Prostate gland (tissue), 2 donors: ENCODE measurements at regions not wholly inside any gene's neighbourhood (a gene's known extent, or its start where the extent isn't known, plus 50 kb on each side); places are given as distances from the start of the nearest gene placed in this dataset.

Source experiments
- DNase-seq: peaks from one replicate; pipeline ENCODE4 v3.0.0-alpha.2; 2019; ENCODE audit warnings: low spot score
- H3K27ac ChIP-seq, 2 donors: fragments of 200-600 bp; sonication (generic); 2 replicates each; pipeline ENCODE4 v1.5.1; 2017 to 2019
- H3K27me3 ChIP-seq: fragments of 200-600 bp; sonication (generic); replicated peaks from 2 replicates; pipeline ENCODE4 v1.5.1; 2019; ENCODE audit not compliant: insufficient read depth
- H3K36me3 ChIP-seq, 2 donors: fragments of 200-600 bp; sonication (generic); 1 replicate in 1 of 2; 2 replicates in 1 of 2; pipeline versions ENCODE4 v1.5.1 to v1.8.1; 2017 to 2019
- H3K4me1 ChIP-seq: fragments of 200-600 bp; sonication (generic); replicated peaks from 2 replicates; pipeline ENCODE4 v1.5.1; 2019
- H3K4me3 ChIP-seq, 2 donors: fragments of 200-600 bp; sonication (generic); 2 replicates each; pipeline ENCODE4 v1.5.1; 2017 to 2019
- H3K9me3 ChIP-seq: fragments of 200-600 bp; sonication (generic); 2 replicates; pipeline ENCODE4 v1.5.1; 2017
- CTCF ChIP-seq, 4 experiments: fragments of 200-600 bp in 2 of 4; fragments of 450-650 bp in 2 of 4; sonication (generic) in 2 of 4; IDR thresholded peaks; 1 replicate in 3 of 4; 2 replicates in 1 of 4; pipeline ENCODE4 v1.5.1; 2016 to 2019; ENCODE audit warnings: antibody characterized with exemption in 4 of 4, mild to moderate bottlenecking in 2 of 4, moderate library complexity in 2 of 4
- POLR2A ChIP-seq: fragments of 450-650 bp; IDR thresholded peaks from one replicate; pipeline ENCODE4 v1.6.1; 2016; ENCODE audit warnings: antibody characterized with exemption, mild to moderate bottlenecking
- POLR2AphosphoS5 ChIP-seq: sonication (generic); formaldehyde crosslinking; IDR thresholded peaks from one replicate; pipeline ENCODE4 v1.6.1; 2017; ENCODE audit warnings: antibody characterized with exemption
- WGBS: methylation state at CpG from one replicate; pipeline ENCODE4 v1.1.5; 2018; 5-methylcytosine and 5-hydroxymethylcytosine counted together
- intact Hi-C: fragments of 100-400 bp; cut with DNase I; formaldehyde crosslinking; loops from one replicate; pipeline ENCODE4 v1.14.2; 2022

- Histone ChIP-seq H3K36me3 (no peaks in the 10 kb centered on the region), H3K4me1 (no peaks in the 10 kb centered on the region), H3K27me3 (no peaks in the 10 kb centered on the region), H3K9me3 (no peaks in the 10 kb centered on the region), H3K27ac (no peak overlapping the region), H3K4me3 (no peak overlapping the region)
- 60% methylated on average over 2 of the region's 2 CpGs for WGBS
- TF ChIP-seq CTCF (IDR thresholded peaks at IDR 0.05), result no peak
- TF ChIP-seq POLR2A, result no peak
- TF ChIP-seq POLR2AphosphoS5, result no peak
- intact Hi-C loops, result no loop called here
- no peak for DNase-seq
Observed at GRCh38 chr3:148126956-148127355, 570.7 kb upstream of the AGTR1 start.

DNA sequence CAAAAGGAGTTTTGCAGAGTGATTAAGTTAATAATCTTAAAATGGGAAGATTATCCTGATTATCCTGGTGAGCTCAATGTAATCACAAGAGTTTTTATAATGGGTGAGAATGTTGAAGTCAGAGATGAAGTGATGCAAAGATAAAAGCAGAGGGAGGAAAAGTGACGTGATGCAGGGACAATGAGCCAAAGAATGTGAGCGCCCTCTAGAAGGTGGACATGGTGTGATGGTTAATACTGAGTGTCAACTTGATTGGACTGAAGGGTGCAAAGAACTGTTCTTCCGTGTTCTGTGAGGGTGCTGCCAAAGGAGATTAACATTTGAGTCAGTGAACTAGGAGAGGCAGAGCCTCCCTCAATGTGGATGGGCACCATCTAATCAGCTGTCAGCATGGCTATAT lies 569.6 kb upstream of the AGTR1 start:
- no peaks in the 10 kb centered on the region for H3K9me3 ChIP-seq
- no peaks in the 10 kb centered on the region for H3K4me1 ChIP-seq
- 56% methylated on average over 3 of the region's 3 CpGs for WGBS

DNA sequence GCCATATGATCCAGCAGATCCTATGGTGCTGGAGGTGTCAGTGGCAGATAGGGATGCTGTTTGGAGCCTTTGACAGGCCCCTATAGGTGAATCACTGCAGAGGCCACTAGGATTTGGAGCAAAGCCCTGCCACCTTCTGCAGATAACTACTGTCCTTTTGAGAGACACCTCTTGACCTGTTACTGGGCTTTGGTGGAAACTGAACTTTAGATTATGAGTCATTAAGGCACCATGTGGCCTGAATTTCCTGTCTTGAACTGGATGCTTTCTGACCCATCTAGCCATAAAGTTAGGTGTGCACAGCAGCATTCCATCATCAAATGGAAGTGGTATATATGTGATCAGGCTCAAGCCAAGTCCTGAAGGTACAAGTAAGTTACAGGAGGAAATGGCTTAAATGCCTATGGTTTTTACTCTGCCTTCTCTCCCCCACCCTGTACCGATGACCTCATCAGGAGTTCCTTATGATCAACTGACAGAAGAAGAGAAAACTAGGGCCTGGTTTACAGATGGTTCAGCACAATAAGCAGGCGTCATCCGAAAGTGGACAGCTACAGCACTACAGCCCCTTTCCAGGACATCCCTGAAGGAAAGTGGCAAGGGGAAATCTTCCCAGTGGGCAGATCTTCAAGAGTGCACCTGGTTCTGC lies 565.6 kb upstream of the AGTR1 start:
- Histone ChIP-seq H3K9me3 (no peaks in the 10 kb centered on the region), H3K4me1 (no peaks in the 10 kb centered on the region), H3K27ac (no peak overlapping the region), H3K36me3 (no peaks in the 10 kb centered on the region), H3K27me3 (no peaks in the 10 kb centered on the region), H3K4me3 (no peak overlapping the region)
- no peak for DNase-seq
- no peak for TF ChIP-seq POLR2AphosphoS5
- no peak for TF ChIP-seq CTCF (IDR thresholded peaks at IDR 0.05)
- TF ChIP-seq POLR2A, result no peak
- intact Hi-C loops, result no loop called here
- WGBS, result 96% methylated on average over 3 of the region's 3 CpGs

More for the DNA sequence above, 569.6 kb upstream of the AGTR1 start:
- DNase-seq, result no peak
- intact Hi-C loops, result no loop called here
- no peak for TF ChIP-seq CTCF (IDR thresholded peaks at IDR 0.05)
- no peak for TF ChIP-seq POLR2AphosphoS5
- no peak for TF ChIP-seq POLR2A
- Histone ChIP-seq H3K27ac (no peak overlapping the region), H3K36me3 (no peaks in the 10 kb centered on the region), H3K4me3 (no peak overlapping the region), H3K27me3 (no peaks in the 10 kb centered on the region)

GRCh38 chr3:148136816-148137215 lies 560.9 kb upstream of the AGTR1 start:
- no peaks in the 10 kb centered on the region for H3K27me3 ChIP-seq
- H3K4me3 ChIP-seq, result no peak overlapping the region
- intact Hi-C loops, result no loop called here
- no peaks in the 10 kb centered on the region for H3K36me3 ChIP-seq
- no peak for DNase-seq
- no peak overlapping the region for H3K27ac ChIP-seq
- no peak for TF ChIP-seq POLR2A
- no peak for TF ChIP-seq CTCF (IDR thresholded peaks at IDR 0.05)
- TF ChIP-seq POLR2AphosphoS5, result no peak
- no peaks in the 10 kb centered on the region for H3K4me1 ChIP-seq
- no peaks in the 10 kb centered on the region for H3K9me3 ChIP-seq

DNA sequence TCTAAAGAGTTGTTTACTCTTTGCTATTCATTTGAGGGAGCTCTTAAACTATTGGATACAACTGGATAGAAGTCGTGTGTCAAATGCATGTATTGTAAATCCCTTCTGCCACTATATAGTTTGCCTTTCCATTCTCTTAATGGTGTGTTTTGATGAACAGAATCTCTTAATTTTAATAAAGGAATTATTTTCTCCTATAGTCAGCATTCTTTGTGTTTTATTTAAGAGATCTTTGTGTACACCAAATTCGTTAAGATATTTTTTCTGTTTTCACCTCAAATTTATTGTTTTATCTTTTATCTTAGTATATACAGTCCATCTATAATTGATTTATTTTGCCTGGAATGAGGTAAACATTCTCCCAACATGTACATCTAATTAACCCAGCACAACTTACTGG lies 551.5 kb upstream of the AGTR1 start:
- H3K27me3 ChIP-seq, result no peaks in the 10 kb centered on the region
- no peaks in the 10 kb centered on the region for H3K4me1 ChIP-seq
- H3K9me3 ChIP-seq, result no peaks in the 10 kb centered on the region
- no peak overlapping the region for H3K27ac ChIP-seq
- WGBS, result 49% methylated on average over 2 of the region's 2 CpGs
- DNase-seq, result no peak
- H3K4me3 ChIP-seq, result no peak overlapping the region
- intact Hi-C loops, result no loop called here
- H3K36me3 ChIP-seq, result no peaks in the 10 kb centered on the region
- TF ChIP-seq POLR2AphosphoS5 (no peak), POLR2A (no peak), CTCF (IDR thresholded peaks at IDR 0.05) (no peak)
